NCI-H2081 treated with DMSO at 0.1 percent for 48 hours (cell line): ENCODE measurements at regions not wholly inside any gene's neighbourhood (a gene's known extent, or its start where the extent isn't known, plus 50 kb on each side); places are given as distances from the start of the nearest gene placed in this dataset.
"Not testable (repeated sequence)": the region's sequence is repeated elsewhere in the genome, so short reads cannot be mapped to it uniquely, and the experiment has no call there.

ENCODE experiments used
- DNase-seq: peaks from one replicate; lab custom pipeline; 2025; lab: John Stamatoyannopoulos, UW

DNA sequence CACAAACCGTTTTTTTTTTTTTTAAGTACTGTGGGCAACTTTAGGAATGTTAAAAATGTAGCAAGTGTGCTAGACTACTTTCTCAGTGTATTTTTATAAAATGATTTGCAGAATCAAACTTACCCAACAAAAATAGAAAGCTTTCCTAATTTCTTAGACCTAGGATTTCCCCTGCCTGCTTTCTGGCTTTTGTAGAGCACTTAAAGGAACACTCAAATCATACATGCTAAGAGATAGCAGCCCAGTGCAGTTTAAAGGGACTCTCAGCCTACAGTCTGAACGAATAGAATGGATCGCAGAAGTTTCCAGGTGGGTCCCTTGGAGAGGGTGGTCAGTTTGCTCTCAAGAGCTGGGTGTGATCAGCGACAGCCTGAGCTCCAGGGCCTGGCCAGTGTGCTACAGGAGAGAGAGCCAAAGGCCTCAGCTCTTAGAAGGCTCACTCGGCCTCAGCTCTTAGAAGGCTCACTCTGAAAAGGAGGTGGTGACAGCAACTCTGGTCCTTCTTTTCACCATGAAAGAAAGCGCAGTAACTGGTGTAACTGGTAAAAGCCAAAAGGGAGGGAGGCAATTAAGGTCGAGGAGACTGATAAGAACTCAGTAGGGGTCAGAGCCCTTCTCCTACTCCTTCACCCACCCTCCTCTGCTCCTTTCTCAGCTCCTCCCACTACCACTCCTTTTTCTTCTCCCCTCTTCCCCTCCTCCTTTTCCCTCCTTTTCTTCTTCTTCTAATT lies 142.4 kb downstream of the ZFP64 start:
- DNase-seq: no peak

DNA sequence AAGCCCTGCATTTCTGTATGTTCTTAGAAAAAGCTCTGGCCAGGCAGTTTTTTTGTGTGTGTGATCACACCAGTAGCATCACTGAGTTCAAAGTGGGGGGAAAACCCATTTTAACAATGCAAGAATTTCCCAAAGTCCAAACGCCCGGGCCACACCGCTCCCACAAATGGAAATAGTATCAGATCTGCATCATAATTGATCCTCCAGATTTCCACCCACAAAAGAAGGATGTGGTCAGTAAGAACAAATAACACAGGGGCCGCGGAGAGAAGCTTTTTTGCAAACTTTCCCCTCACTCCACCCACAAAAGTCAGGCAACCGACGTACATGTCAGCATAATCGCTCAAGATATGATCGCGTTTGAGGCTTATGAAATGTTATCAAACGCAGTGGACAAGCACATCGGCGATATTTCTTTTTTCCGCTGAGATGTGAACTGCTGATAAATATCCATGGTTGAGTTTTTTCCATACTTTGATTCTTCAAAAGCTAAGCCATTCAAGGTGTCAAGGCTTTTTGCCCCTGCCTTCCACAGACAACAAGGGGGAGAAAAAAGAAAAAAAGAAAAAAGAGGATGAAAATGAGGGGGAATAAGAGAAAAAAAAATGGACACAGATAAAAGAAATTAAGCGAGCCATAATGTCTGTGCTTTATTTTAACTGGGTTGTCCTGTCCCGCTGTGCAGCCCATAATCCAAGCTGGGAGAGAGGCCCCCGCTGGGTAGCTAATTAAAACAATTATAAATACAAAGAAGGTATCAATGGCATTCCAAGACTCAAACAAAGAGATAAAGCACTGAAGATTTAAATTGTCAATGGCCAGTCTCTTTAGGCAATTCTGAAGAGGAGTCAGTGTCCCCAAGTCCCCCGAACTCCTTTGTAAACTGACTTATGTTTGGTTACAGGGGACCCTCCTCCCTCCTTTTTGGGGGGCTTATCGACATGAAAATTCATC lies 143.5 kb downstream of the ZFP64 start:
- DNase-seq: no peak

DNA sequence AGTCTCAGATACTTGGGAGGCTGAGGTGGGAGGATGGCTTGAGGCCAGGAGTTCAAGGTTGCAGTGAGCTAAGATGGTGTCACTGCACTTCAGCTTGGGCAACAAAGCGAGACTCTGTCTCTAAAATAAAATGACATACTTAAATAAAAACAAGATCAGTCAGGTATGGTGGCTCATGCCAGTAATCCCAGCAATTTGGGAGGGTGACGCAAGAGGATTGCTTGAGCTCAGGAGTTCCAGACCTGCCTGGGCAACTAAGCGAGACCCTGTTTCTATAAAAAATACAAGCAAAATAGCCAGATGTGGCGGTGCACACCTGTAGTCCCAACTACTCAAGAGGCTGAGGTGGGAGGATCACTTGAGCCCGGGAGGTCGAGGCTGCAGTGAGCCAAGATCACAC lies 149.6 kb downstream of the ZFP64 start:
- DNase-seq: no peak

DNA sequence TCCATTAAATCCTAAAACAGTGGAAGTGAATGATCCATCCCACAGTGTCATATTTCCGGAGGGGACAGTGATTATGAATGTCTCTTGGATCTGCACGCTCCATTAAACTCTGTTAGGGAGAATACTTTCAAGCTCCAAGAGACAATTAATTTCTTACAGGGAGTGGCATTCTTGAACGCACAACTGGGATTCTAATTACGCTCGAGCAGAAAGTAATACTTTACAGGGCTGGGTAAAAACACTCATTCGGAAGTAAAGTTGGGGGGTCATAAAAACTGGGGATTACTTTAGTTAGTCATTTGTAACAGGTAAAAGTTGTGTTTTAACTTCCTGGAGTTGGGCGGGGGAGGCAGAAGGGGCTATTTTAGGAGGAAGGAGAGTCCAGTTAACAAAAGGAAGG lies 151.8 kb downstream of the ZFP64 start:
- DNase-seq: no peak

DNA sequence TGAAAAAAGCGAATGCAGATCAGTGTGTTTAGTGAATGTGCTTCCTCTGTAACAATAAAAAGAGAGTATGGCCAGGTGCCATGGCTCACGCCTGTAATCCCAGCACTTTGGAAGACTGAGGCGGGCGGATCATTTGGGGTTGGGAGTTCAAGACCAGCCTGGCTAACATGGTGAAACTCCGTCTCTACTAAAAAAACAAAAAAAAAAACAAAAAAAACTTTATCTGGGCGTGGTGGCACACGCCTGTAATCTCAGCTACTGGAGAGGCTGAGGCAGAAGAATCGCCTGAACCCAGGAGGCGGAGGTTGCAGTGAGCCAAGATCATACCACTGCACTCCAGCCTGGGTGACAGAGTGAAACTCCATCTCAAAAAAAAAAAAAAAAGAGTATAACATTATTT lies 152.9 kb downstream of the ZFP64 start:
- DNase-seq: not testable (repeated sequence)

DNA sequence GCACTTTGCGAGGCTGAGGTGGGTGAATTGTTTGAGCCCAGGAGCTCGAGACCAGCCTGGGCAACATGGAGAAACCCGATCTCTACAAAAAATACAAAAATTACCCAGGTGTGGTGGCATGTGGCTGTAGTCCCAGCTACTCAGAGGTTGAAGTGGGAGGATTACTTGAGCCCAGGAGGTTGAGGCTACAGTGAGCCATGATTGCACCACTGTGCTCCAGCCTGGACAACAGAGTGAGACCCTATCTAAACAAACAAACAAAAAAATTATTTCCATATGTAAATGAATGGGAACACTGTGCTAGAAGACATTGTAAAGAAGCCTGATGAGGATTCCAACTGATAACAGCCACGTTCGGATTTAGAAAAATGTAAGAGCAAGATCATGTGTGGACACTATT lies 154.2 kb downstream of the ZFP64 start:
- DNase-seq: no peak

DNA sequence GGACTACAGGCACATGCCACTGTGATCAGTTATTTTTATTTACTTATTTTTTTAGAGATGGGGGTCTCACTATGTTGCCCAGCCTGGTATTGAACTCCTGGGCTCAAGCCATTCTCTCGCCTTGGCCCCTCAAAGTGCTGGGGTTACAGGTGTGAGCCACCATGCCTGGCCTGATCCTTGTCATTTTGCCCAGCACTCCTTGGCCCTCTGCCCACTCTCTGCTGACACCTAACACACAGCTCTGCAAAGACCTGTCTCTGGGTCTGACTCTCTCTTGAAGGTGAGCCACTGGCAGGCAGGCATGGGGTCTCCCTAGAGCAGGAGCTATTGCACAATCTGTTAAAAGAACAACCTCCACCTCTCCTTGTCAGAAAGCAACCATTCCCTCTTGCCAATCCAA lies 155.6 kb downstream of the ZFP64 start:
- no peak for DNase-seq

DNA sequence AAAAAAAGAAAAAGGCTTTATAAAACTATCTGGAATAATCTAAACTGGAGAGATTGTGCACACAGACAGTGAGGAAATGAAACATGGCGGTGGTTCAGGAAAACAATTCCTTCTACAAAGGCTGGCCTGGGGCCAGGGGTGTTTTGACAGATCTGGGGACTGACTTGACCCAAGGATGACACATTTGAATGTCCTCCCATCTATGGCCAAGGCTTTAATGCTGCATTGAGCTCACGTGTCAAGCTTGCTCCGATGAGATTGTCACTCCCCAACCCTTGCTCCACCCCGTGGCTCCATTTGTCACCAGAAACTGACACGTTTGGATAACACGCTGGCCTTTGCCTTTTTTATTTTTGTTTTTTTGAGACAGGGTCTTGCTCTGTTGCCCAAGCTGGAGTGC lies 156.1 kb downstream of the ZFP64 start:
- no peak for DNase-seq

DNA sequence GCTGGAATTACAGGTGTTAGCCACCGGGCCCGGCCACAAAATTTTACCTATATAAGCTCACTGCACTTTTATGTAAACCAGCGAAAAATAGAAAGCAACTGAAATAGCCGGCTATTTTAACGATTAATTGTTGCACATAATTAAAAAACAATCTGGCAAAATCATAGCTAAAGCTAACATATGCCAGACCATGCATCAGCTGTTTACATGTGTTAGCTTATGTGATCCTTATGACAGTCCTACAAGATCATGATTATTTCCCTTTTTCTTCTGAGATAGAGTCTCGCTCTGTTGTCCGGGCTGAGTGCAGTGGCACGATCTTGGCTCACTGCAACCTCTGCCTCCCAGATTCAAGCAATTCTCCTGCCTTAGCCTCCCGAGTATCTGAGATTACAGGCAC lies 157.0 kb downstream of the ZFP64 start:
- no peak for DNase-seq

DNA sequence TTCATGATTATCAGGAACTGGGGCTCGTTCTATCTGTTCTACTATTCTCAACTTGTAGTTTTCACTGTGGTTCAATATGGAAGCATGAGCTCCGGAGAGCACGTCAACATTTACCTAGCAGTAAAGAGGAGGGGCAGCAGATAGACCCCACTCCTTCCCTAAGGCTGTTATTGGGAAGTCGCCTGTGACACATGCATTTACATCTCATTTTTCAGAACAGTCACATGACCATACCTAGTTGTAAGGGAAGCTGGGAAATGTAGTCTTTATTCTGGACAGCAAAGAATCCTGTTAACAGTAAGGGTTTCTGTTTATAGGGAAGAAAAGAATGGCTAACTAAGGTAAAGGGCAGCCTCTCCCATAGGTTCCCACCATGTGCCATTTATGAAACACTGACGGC lies 158.3 kb downstream of the ZFP64 start:
- no peak for DNase-seq

DNA sequence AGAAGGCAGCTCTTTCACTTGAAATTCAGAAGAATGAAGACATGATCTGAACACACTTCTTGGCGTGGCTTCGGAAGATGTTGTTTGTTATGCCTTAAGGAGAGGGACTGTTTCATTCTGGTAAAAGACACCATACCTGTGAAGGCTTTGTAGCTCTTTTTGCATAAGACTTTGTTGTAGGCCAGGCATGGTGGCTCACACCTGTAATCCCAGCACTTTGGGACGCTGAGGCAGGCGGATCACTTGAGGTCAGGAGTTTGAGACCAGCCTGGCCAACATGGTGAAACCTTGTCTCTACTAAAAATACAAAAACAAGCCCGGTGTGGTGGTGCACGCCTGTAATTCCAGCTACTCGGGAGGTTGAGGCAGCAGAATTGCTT lies 159.3 kb downstream of the ZFP64 start:
- not testable (repeated sequence) for DNase-seq

DNA sequence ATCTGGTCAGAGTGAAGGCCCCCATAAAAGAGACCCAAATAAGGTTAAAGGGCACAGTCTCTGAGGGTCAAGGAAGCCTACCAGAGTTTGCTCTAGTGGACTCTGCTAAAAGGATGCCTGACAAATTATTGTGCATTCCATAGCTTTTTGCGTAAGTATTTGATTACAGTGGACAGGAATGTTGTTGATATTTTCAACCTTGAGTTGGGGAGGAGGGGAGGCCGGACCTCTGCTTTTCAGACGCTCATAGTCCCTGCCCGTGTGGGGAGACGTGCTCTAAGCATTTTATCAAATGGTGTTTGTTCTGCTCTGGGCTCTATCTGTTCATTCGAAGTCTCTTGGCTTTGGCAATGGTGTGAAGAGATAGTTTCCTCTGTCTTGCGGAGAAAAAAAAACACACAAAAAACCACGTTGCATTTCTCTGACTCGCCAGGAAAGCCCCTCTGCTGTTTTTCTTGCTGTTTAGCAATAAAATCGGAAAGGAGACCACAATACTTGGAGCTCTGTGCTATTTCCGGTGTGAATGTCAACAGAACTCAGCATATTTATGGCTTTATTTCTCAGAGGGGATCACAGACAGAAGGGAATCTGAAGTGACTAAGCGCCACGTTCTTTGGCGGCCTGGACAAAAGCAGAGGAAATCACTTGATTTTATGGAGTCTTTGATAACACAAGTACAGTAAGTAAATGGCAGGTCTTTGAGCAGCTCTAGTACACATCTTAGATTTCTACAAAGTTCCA lies 159.8 kb downstream of the ZFP64 start:
- DNase-seq: no peak

DNA sequence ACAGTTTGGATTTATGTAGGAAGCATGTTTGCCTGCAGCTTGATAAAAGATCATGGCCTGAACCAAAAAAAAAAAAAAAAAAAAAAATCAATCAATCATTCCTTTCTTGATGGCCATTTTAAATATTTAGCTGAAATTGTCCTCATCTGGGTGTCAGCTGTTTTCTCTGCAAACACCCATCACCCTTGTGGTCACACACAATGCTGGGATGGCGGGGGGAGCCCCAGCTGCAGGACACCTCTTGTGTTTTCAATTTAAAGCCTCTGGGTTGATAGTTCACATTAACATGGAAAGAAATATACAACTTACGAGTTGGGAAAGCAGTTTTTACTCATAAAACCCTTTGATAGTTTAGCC lies 160.4 kb downstream of the ZFP64 start:
- no peak for DNase-seq

DNA sequence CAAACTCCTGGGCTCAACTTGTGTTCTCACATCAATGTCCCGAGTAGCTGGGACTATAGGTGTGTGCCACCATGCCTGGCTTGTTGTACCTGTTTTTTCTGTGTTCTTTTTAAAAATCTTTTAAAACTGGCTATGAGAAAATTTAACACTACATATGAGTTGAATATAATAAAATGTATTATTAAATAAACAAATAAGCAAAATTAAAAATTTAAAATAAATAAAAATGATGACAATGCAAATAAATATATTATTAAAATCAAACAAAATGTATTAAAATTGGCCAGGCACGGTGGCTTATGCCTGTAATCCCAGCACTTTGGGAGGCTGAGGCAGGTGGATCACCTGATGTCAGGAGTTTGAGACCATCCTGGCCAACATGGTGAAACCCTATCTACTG lies 162.4 kb downstream of the ZFP64 start:
- not testable (repeated sequence) for DNase-seq

DNA sequence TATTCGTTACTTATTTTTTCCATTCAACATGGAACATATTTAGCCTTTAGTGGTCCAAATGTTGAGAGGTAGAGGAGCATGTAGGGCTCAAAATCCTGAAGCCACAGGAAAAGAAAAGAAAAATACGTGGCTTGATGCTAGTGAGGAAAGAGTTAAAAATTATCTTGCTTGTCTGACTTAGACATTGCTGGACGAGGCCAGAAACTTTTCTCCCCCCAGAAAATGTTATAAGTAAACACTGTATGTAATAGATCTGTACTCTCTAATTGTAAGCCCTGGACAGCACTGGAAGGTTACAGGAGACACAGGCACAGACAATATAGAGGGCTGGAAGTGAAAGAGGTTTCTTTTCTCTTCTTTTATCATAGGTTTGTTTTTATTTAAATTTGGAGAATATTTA lies 165.6 kb downstream of the ZFP64 start:
- DNase-seq: no peak

DNA sequence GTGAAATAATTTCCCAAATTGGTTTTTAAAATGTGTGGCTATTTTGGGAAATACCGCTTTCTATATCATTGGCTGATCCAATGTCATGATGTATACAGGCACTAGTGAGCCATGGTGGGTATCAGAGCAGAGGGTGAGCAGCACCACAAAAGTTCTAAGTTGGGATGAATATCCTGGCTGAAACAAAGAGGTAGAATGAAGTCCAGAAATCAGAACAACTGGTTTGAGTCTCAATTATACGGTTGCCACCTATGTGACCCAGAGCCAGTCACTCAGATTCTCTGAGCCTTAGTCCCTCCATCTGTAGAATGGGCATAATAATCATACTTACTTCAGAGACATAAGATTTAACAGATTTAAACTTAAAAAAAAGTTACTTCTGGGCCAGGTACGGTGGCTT lies 172.3 kb downstream of the ZFP64 start:
- DNase-seq: no peak

DNA sequence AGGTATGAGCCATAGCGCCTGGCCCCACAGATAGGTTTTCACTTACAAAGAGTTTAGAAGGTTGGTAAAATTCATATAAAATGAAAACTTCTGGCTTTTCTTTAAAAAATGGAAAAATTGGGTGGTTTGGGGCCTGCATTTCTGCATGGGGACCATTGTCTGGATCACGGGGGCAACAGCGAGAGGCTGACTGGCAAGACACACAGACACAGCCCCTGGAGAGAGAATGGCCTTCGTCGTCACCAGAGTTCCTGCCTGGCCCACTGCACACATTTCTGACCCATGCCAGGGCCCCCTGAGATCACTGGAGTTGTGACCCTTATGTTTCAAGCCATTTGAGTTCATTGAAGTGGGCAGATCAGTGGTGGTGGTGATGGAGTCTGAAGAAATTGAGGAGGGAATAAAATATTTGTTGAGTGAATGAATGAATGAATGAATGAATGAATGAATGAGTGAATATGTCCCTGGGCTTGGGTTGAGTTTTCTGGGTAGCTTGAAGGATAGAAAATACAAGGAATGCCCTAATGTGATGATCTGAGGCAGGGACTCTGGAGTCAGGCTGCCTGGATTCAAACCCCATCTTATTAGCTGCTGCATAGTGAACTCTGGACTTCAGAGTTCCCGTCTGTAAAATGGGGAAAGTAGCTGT lies 173.8 kb downstream of the ZFP64 start:
- DNase-seq: no peak

DNA sequence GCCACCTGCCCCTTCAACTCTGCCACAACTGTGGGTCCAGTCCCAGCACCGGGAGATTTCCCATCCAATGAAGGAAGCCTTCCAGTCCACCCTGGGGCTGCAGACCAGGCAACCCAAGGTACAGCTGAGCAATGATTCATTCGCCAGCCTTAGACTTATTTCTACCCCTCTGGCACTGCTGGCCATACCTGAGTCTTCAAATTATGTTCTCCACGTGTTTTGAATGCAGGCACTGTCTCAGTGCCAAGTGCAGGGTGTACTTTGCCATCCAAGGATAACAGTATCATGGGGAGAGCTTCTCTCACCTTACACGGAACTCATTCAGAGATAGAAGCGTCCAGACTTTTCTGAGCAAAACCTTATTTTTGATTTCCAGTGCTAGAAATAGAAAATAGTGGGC lies 175.6 kb downstream of the ZFP64 start:
- DNase-seq: no peak

DNA sequence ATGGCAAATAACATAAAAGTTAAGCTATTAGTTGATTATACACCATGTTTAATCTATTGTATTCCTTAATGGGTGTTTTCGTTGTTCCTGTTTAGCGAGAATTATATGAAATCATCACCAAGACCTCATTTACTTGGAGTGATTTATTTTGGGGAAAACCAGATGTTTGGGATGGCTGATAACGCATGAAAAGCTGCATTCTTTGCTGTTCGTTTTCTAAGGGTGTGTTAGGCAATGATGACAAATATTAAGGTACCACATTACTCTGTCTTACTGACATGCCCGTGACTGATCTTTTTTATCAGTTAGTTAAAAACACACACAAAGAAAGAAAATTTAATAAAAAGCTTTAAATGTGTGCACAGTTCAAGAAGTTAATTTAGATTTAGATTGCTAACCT lies 176.4 kb downstream of the ZFP64 start:
- DNase-seq: no peak

DNA sequence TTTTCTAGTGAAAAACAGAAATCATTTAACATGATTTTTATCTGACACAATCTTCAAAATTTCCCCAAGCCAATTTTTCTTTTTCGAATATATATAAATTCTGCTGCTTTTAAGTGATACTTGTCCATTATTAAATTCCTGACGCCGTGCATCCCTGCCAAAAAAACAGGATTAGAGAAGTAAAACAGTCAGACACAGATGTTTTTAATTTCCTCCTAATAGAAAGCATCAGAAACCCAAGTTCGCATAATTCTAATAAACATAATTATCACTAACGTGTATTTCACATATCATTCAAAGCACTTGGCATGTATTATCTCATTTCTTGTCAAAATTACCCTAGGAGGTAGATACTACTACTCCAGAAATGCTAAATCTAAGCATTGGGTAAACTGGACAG lies 179.5 kb downstream of the ZFP64 start:
- DNase-seq: no peak

DNA sequence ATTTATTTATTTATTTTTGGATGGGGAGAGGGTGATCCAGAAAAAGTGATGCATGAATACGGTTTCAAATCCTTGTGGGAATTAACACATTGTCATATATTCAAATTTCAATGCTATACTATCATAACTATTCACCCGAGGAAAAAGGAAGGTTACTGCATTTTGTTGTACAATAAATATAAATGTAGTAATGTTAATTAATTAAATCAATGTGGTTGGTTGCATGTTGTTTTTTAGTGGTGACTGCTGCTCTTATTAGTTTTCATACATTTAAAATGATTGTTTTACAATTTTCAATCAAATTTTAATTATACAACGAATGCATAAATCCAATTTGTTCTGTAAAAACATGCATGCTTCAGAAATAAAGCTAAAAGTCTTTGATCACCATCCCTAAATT lies 180.5 kb downstream of the ZFP64 start:
- no peak for DNase-seq

DNA sequence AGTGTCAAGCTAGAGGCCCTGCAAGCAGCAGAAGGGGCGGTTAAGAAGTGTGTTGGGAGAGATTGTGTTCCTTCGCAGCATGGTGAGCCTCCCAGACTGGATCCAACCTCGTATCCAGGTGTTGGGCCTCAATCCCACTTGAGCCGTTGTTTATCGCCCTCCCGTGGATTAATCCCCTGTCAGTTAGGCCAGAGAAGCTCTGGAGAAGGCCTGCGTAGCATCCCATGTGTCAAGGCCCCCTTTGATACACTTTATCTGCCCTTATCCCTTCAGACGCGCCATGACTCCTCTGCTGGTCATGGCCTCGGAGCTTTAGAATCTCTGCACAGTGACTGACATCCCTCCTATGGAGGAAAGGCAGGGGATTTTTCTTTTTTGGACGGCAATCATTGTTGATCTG lies 181.0 kb downstream of the ZFP64 start:
- DNase-seq: no peak
